GM23338 (cell line): ENCODE measurements at regions not wholly inside any gene's neighbourhood (a gene's known extent, or its start where the extent isn't known, plus 50 kb on each side); places are given as distances from the start of the nearest gene placed in this dataset.
"Not testable (repeated sequence)": the region's sequence is repeated elsewhere in the genome, so short reads cannot be mapped to it uniquely, and the experiment has no call there.

Experiments used
- ATAC-seq: fragments of 200-7000 bp; cut with Tn5 transposase; 3 replicates; pipeline ENCODE4 v1.9.1; 2020
- DNase-seq: peaks from one replicate; pipeline ENCODE4 v3.0.0-alpha.2; 2015; ENCODE audit warnings: low spot score
- H2AFZ ChIP-seq: fragments of 200-600 bp; sonication (generic); 2 replicates; pipeline ENCODE4 v1.8.0; 2016; ENCODE audit warnings: antibody characterized with exemption, mild to moderate bottlenecking, moderate library complexity
- H3F3A ChIP-seq: fragments of 200-600 bp; sonication (generic); replicated peaks from 2 replicates; pipeline ENCODE4 v1.8.0; 2017; ENCODE audit warnings: antibody characterized with exemption, mixed run types, low read depth
- H3K27ac ChIP-seq: fragments of 200-600 bp; sonication (generic); 2 replicates; pipeline ENCODE4 v1.6.1; 2016; ENCODE audit warnings: low read depth
- H3K27me3 ChIP-seq: fragments of 200-600 bp; sonication (generic); 2 replicates; pipeline ENCODE4 v1.8.0; 2016; ENCODE audit warnings: mild to moderate bottlenecking, mixed run types, moderate library complexity; ENCODE audit not compliant: insufficient read depth
- H3K36me3 ChIP-seq: fragments of 200-600 bp; sonication (generic); 2 replicates; pipeline ENCODE4 v1.8.0; 2016; ENCODE audit warnings: mild to moderate bottlenecking; ENCODE audit not compliant: insufficient read depth
- H3K4me1 ChIP-seq: fragments of 200-600 bp; sonication (generic); 2 replicates; pipeline ENCODE4 v1.8.0; 2016; ENCODE audit warnings: mild to moderate bottlenecking, moderate library complexity; ENCODE audit not compliant: insufficient read depth
- H3K4me2 ChIP-seq: fragments of 200-600 bp; sonication (generic); 2 replicates; pipeline ENCODE4 v1.7.1; 2017; ENCODE audit warnings: mixed run types
- H3K4me3 ChIP-seq: fragments of 200-600 bp; sonication (generic); 2 replicates; pipeline ENCODE4 v1.6.1; 2016; ENCODE audit warnings: mixed run types
- H3K79me2 ChIP-seq: fragments of 200-600 bp; sonication (generic); replicated peaks from 2 replicates; pipeline ENCODE4 v1.8.0; 2017; ENCODE audit warnings: mild to moderate bottlenecking; ENCODE audit not compliant: insufficient read depth
- H3K9me2 ChIP-seq: fragments of 200-600 bp; sonication (generic); 2 replicates; pipeline ENCODE4 v1.8.0; 2017; ENCODE audit not compliant: insufficient read depth
- H4K20me1 ChIP-seq: fragments of 200-600 bp; sonication (generic); replicated peaks from 2 replicates; pipeline ENCODE4 v1.8.0; 2017; ENCODE audit warnings: mild to moderate bottlenecking; ENCODE audit not compliant: insufficient read depth
- H3K27ac Mint-ChIP-seq: 2 replicates; pipeline ENCODE4 v1.8.0; 2020; ENCODE audit warnings: inconsistent platforms, mild to moderate bottlenecking, moderate library complexity, mixed read lengths
- H3K27me3 Mint-ChIP-seq: 3 replicates; pipeline ENCODE4 v1.8.0; 2022; ENCODE audit warnings: low read depth, mild to moderate bottlenecking, moderate library complexity, mixed read lengths, inconsistent platforms; ENCODE audit not compliant: insufficient read depth, poor library complexity
- H3K36me3 Mint-ChIP-seq: 3 replicates; pipeline ENCODE4 v1.8.0; 2021; ENCODE audit warnings: low read depth, mild to moderate bottlenecking, inconsistent platforms, moderate library complexity, mixed read lengths
- H3K4me1 Mint-ChIP-seq: 3 replicates; pipeline ENCODE4 v1.8.0; 2020; ENCODE audit warnings: mild to moderate bottlenecking, inconsistent platforms, mixed read lengths
- H3K4me3 Mint-ChIP-seq: 3 replicates; pipeline ENCODE4 v1.8.0; 2021; ENCODE audit warnings: moderate library complexity, mild to moderate bottlenecking, inconsistent platforms, mixed read lengths
- H3K9me3 Mint-ChIP-seq: 3 replicates; pipeline ENCODE4 v1.8.0; 2020; ENCODE audit warnings: moderate library complexity, mild to moderate bottlenecking, inconsistent platforms, mixed read lengths

GRCh38 chrY:4102166-4102761, 523.4 kb downstream of the TGIF2LY start:
- H3K36me3 Mint-ChIP-seq, H3K4me3 Mint-ChIP-seq, H4K20me1 ChIP-seq, H3F3A ChIP-seq, H3K79me2 ChIP-seq, H3K27me3 Mint-ChIP-seq, H3K4me3 ChIP-seq, H3K4me1 ChIP-seq, H3K9me3 Mint-ChIP-seq, H3K4me1 Mint-ChIP-seq, H3K27me3 ChIP-seq, H3K36me3 ChIP-seq, H3K27ac ChIP-seq, H3K4me2 ChIP-seq, H2AFZ ChIP-seq, H3K27ac Mint-ChIP-seq, H3K9me2 ChIP-seq: not testable (repeated sequence)
- peak; percentile 71 for ATAC-seq
- peak; percentile 2 for DNase-seq
